ENCODE measurements at regions not wholly inside any gene's neighbourhood (a gene's known extent, or its start where the extent isn't known, plus 50 kb on each side); places are given as distances from the start of the nearest gene placed in this dataset.

GRCh38 chr13:63408331-63409189 lies 1992.9 kb upstream of the PCDH20 start:
- TF ChIP-seq POLR2A (IDR thresholded peaks at IDR 0.05; ENCODE audit: low read length) (no peak), GATA1 (IDR thresholded peaks at IDR 0.05; ENCODE audit: low read depth, low read length) (no peak)
